Hepatocyte (in vitro differentiated cells): ENCODE measurements at regions not wholly inside any gene's neighbourhood (a gene's known extent, or its start where the extent isn't known, plus 50 kb on each side); places are given as distances from the start of the nearest gene placed in this dataset.

ENCODE experiments used
- DNase-seq: peaks from one replicate; pipeline ENCODE4 v3.0.0-alpha.2; 2016; ENCODE audit warnings: low spot score
- H2AFZ ChIP-seq: fragments of 200-600 bp; sonication (generic); 2 replicates; pipeline ENCODE4 v1.6.0; 2016; ENCODE audit warnings: antibody characterized with exemption, mild to moderate bottlenecking
- H3K27ac ChIP-seq: fragments of 200-600 bp; sonication (generic); 2 replicates; pipeline ENCODE4 v1.5.1; 2016; ENCODE audit warnings: mild to moderate bottlenecking
- H3K27me3 ChIP-seq: fragments of 200-600 bp; sonication (generic); 2 replicates; pipeline ENCODE4 v1.6.1; 2016
- H3K36me3 ChIP-seq: fragments of 200-600 bp; sonication (generic); replicated peaks from 2 replicates; pipeline ENCODE4 v1.5.1; 2016; ENCODE audit warnings: low read depth; ENCODE audit not compliant: insufficient read depth
- H3K4me1 ChIP-seq: fragments of 200-600 bp; sonication (generic); 2 replicates; pipeline ENCODE4 v1.5.1; 2016; ENCODE audit warnings: mild to moderate bottlenecking, moderate library complexity; ENCODE audit not compliant: insufficient read depth
- H3K4me2 ChIP-seq: fragments of 200-600 bp; sonication (generic); 2 replicates; pipeline ENCODE4 v1.6.0; 2016
- H3K4me3 ChIP-seq: fragments of 200-600 bp; sonication (generic); 2 replicates; pipeline ENCODE4 v1.5.1; 2016; ENCODE audit warnings: mild to moderate bottlenecking
- H3K79me2 ChIP-seq: fragments of 200-600 bp; sonication (generic); 2 replicates; pipeline ENCODE4 v1.6.0; 2017; ENCODE audit warnings: mild to moderate bottlenecking
- H3K9me2 ChIP-seq: fragments of 200-600 bp; sonication (generic); replicated peaks from 2 replicates; pipeline ENCODE4 v1.6.0; 2017; ENCODE audit warnings: mild to moderate bottlenecking; ENCODE audit not compliant: insufficient read depth
- H3K9me3 ChIP-seq: fragments of 200-600 bp; sonication (generic); 2 replicates; pipeline ENCODE4 v1.5.1; 2016; ENCODE audit warnings: low read depth, mild to moderate bottlenecking
- H4K20me1 ChIP-seq: fragments of 200-600 bp; sonication (generic); 2 replicates; pipeline ENCODE4 v1.6.0; 2016; ENCODE audit warnings: mild to moderate bottlenecking; ENCODE audit not compliant: insufficient read depth, poor library complexity, severe bottlenecking
- EZH2 ChIP-seq: fragments of 200-600 bp; sonication (generic); IDR thresholded peaks from 2 replicates; pipeline ENCODE4 v1.6.1; 2016; ENCODE audit warnings: antibody characterized with exemption, mild to moderate bottlenecking, borderline replicate concordance
- EZH2phosphoT487 ChIP-seq: fragments of 200-600 bp; sonication (generic); IDR thresholded peaks from one replicate; pipeline ENCODE4 v1.6.1; 2018; ENCODE audit warnings: antibody characterized with exemption, mild to moderate bottlenecking, low read depth, moderate library complexity; ENCODE audit not compliant: unreplicated experiment, severe bottlenecking
- WGBS: methylation state at CpG from one replicate; pipeline ENCODE4 v1.1.6; 2016; ENCODE audit warnings: low lambda C conversion rate; ENCODE audit errors: missing lambda C conversion rate; 5-methylcytosine and 5-hydroxymethylcytosine counted together
- TF ChIP-seq, protein P1 (sequence below): fragments of 200-600 bp; sonication (generic); IDR thresholded peaks from 2 replicates; pipeline ENCODE4 v1.5.1; 2016; ENCODE audit warnings: antibody characterized with exemption, mild to moderate bottlenecking; ENCODE audit not compliant: poor library complexity

DNA sequence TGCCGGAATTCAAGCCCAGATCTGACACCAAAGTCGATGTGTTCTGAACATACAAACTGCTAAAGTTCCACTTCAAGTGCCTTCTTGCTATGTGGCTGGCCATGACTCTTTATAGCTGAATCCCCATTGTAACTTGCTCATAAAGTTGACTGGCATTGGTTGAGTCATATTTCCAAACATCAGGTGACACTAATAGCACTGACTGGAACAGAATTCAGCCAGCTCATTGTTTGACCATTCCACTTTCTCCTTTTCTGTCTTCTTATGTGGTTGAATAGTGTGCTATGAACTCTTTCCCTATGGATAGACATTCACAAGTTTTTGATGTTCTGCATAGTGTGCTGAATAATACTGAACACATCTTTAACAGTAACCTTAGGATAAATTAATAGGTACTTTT lies 266.2 kb upstream of the ZFP64 start:
- no peaks in the 10 kb centered on the region for H3K79me2 ChIP-seq
- no peaks in the 10 kb centered on the region for H3K36me3 ChIP-seq
- H3K4me1 ChIP-seq: no peaks in the 10 kb centered on the region
- H2AFZ ChIP-seq: no peak overlapping the region
- 91% methylated on average over 2 of the region's 2 CpGs for WGBS
- TF ChIP-seq, protein P1, sequence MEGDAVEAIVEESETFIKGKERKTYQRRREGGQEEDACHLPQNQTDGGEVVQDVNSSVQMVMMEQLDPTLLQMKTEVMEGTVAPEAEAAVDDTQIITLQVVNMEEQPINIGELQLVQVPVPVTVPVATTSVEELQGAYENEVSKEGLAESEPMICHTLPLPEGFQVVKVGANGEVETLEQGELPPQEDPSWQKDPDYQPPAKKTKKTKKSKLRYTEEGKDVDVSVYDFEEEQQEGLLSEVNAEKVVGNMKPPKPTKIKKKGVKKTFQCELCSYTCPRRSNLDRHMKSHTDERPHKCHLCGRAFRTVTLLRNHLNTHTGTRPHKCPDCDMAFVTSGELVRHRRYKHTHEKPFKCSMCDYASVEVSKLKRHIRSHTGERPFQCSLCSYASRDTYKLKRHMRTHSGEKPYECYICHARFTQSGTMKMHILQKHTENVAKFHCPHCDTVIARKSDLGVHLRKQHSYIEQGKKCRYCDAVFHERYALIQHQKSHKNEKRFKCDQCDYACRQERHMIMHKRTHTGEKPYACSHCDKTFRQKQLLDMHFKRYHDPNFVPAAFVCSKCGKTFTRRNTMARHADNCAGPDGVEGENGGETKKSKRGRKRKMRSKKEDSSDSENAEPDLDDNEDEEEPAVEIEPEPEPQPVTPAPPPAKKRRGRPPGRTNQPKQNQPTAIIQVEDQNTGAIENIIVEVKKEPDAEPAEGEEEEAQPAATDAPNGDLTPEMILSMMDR: no peak
- no peak for TF ChIP-seq EZH2
- TF ChIP-seq EZH2phosphoT487: no peak
- H3K4me3 ChIP-seq: no peak overlapping the region
- no peaks in the 10 kb centered on the region for H3K9me2 ChIP-seq
- DNase-seq: peak; percentile 32
- no peak overlapping the region for H3K27ac ChIP-seq
- no peaks in the 10 kb centered on the region for H3K27me3 ChIP-seq
- no peaks in the 10 kb centered on the region for H3K9me3 ChIP-seq
- no peaks in the 10 kb centered on the region for H4K20me1 ChIP-seq
- H3K4me2 ChIP-seq: no peak overlapping the region

DNA sequence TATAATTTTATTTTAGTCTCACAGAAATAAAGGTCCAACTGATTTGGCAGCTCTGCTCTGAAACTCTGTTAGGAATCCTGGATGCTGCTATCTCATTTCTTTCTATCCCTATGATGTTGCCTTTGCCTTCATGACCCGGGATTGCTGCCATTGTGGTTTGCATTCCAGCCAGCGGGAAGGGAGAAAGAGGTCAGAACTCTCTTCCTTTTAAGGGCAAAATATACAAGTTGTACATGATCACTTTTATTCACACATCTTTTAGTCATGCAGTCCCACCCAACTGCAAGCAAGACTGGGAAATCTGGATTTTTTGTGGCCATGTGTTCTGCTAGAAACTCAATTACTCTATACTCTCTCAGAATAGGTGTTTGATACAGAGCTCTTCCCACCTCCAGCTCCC lies 263.1 kb upstream of the ZFP64 start:
- TF ChIP-seq EZH2 (no peak), EZH2phosphoT487 (no peak)
- TF ChIP-seq, protein P1: no peak
- Histone ChIP-seq H3K4me2 (no peak overlapping the region), H4K20me1 (no peaks in the 10 kb centered on the region), H3K4me3 (no peak overlapping the region), H3K79me2 (no peaks in the 10 kb centered on the region), H2AFZ (no peak overlapping the region), H3K27ac (no peak overlapping the region), H3K9me3 (no peaks in the 10 kb centered on the region), H3K27me3 (no peaks in the 10 kb centered on the region), H3K4me1 (no peaks in the 10 kb centered on the region), H3K9me2 (no peaks in the 10 kb centered on the region), H3K36me3 (no peaks in the 10 kb centered on the region)
- WGBS: 98% methylated on average over 2 of the region's 2 CpGs
- no peak for DNase-seq

DNA sequence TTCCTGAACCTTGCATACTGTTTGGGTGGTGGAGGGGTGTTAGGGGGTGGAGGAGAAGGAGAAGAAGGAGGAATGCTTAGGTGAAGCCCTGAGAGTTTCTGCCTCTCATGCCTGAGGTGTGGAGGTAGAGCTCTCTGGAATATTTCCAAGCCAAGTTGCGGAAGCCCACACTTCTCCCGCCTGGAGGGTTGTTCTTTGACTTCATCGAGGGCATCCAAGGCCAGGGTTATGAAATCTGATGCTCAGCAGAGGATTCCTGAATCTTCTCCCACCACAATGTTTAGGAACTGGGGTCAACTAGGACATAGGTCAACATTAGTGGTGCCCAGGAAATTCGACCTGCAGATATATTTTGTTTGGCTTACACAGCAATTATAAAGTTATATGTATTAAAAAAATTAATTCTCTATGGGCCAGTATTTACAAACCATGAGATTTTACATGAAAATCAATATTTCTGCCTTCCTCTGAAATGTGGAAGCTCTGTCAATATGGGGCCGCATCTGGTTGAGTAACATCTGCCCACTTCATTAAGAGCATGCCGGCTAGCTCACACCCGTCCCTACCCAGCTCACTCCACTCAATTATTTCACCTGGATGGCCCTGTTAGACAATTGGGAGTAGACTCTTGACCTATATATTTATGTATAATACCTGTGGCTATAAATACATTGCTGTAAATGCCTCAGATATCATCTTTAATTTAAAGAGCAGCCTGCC lies 257.1 kb upstream of the ZFP64 start:
- H3K9me2 ChIP-seq: no peaks in the 10 kb centered on the region
- H4K20me1 ChIP-seq: no peaks in the 10 kb centered on the region
- H3K4me1 ChIP-seq: no peaks in the 10 kb centered on the region
- no peak overlapping the region for H3K4me2 ChIP-seq
- no peak overlapping the region for H2AFZ ChIP-seq
- no peak overlapping the region for H3K27ac ChIP-seq
- no peaks in the 10 kb centered on the region for H3K79me2 ChIP-seq
- no peaks in the 10 kb centered on the region for H3K36me3 ChIP-seq
- no peak overlapping the region for H3K4me3 ChIP-seq
- WGBS: 78% methylated on average over 6 of the region's 7 CpGs
- no peak for DNase-seq
- no peaks in the 10 kb centered on the region for H3K9me3 ChIP-seq
- TF ChIP-seq, protein P1: no peak
- no peak for TF ChIP-seq EZH2phosphoT487
- TF ChIP-seq EZH2: no peak
- H3K27me3 ChIP-seq: no peaks in the 10 kb centered on the region

DNA sequence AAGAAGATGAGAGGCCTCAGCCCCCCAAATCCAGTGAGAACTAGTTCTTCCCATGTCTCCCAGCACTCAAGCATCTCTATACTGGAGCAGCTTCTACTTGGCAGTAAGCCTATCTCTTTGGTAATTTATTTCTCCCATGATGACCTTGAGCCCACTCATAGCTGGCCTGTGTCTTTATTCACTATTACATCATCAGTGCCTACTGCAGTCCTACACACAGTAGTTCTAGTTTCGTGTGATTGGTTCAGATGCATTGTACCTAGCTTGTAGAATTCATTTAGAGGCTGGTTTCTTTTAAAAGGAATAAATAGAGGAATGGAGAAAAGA lies 255.6 kb upstream of the ZFP64 start:
- no peaks in the 10 kb centered on the region for H3K4me1 ChIP-seq

More for the DNA sequence above, 255.6 kb upstream of the ZFP64 start:
- Histone ChIP-seq H3K4me2 (no peak overlapping the region), H3K27ac (no peak overlapping the region), H3K9me3 (no peaks in the 10 kb centered on the region), H3K9me2 (no peaks in the 10 kb centered on the region), H4K20me1 (no peaks in the 10 kb centered on the region), H3K36me3 (no peaks in the 10 kb centered on the region), H2AFZ (no peak overlapping the region), H3K4me3 (no peak overlapping the region), H3K27me3 (no peaks in the 10 kb centered on the region), H3K79me2 (no peaks in the 10 kb centered on the region)
- 88% methylated on average over 1 of the region's 1 CpG for WGBS
- DNase-seq: no peak
- TF ChIP-seq, protein P1: no peak
- TF ChIP-seq EZH2phosphoT487 (no peak), EZH2 (no peak)
